ENCODE measurements at regions not wholly inside any gene's neighbourhood (a gene's known extent, or its start where the extent isn't known, plus 50 kb on each side); places are given as distances from the start of the nearest gene placed in this dataset.

DNA sequence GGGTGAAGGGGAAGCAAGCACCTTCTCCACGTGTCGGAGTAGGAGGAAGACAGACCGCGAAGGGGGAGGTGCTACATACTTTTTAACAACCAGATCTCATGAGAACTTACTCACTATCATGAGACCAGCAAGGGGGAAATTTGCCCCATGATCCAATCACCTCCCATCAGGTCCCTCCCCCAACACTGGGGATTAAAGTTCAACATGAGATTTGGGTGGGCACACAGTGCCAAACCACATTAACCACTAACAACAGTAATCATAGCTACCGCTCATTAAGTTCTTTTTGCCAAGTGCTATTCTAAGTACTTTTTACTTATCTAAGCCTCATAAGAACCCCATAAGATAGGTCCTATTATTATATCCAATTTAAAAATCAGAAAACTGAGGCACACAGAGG, 450.5 kb upstream of the DDI1 start:
- no peak for TF ChIP-seq EZH2 (IDR thresholded peaks at IDR 0.05)
- TF ChIP-seq, protein P1, sequence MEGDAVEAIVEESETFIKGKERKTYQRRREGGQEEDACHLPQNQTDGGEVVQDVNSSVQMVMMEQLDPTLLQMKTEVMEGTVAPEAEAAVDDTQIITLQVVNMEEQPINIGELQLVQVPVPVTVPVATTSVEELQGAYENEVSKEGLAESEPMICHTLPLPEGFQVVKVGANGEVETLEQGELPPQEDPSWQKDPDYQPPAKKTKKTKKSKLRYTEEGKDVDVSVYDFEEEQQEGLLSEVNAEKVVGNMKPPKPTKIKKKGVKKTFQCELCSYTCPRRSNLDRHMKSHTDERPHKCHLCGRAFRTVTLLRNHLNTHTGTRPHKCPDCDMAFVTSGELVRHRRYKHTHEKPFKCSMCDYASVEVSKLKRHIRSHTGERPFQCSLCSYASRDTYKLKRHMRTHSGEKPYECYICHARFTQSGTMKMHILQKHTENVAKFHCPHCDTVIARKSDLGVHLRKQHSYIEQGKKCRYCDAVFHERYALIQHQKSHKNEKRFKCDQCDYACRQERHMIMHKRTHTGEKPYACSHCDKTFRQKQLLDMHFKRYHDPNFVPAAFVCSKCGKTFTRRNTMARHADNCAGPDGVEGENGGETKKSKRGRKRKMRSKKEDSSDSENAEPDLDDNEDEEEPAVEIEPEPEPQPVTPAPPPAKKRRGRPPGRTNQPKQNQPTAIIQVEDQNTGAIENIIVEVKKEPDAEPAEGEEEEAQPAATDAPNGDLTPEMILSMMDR (IDR thresholded peaks at IDR 0.05): no peak
